Neural progenitor cell (in vitro differentiated cells): ENCODE measurements at regions not wholly inside any gene's neighbourhood (a gene's known extent, or its start where the extent isn't known, plus 50 kb on each side); places are given as distances from the start of the nearest gene placed in this dataset.

Experiments used
- DNase-seq: peaks from one replicate; pipeline ENCODE4 v3.0.0-alpha.2; 2016; ENCODE audit warnings: low spot score
- H2AFZ ChIP-seq: fragments of 200-600 bp; sonication (generic); replicated peaks from 2 replicates; pipeline ENCODE4 v1.6.1; 2016; ENCODE audit warnings: antibody characterized with exemption
- H3F3A ChIP-seq: fragments of 200-600 bp; sonication (generic); 2 replicates; pipeline ENCODE4 v1.6.1; 2016; ENCODE audit warnings: antibody characterized with exemption, low read depth
- H3K27ac ChIP-seq: fragments of 200-600 bp; sonication (generic); 2 replicates; pipeline ENCODE4 v1.5.1; 2016; ENCODE audit warnings: mild to moderate bottlenecking
- H3K27me3 ChIP-seq: fragments of 200-600 bp; sonication (generic); 2 replicates; pipeline ENCODE4 v1.6.1; 2016; ENCODE audit warnings: mild to moderate bottlenecking, moderate library complexity
- H3K36me3 ChIP-seq: fragments of 200-600 bp; sonication (generic); 2 replicates; pipeline ENCODE4 v1.5.1; 2016
- H3K4me1 ChIP-seq: fragments of 200-600 bp; sonication (generic); 2 replicates; pipeline ENCODE4 v1.6.1; 2016; ENCODE audit warnings: mixed run types
- H3K4me2 ChIP-seq: fragments of 200-600 bp; sonication (generic); 2 replicates; pipeline ENCODE4 v1.6.1; 2016
- H3K4me3 ChIP-seq: fragments of 200-600 bp; sonication (generic); 2 replicates; pipeline ENCODE4 v1.5.1; 2016
- H3K79me2 ChIP-seq: fragments of 200-600 bp; sonication (generic); 2 replicates; pipeline ENCODE4 v1.6.1; 2016; ENCODE audit warnings: low read depth
- H3K9ac ChIP-seq: fragments of 200-600 bp; sonication (generic); 2 replicates; pipeline ENCODE4 v1.6.1; 2016
- H3K9me3 ChIP-seq: fragments of 200-600 bp; sonication (generic); 2 replicates; pipeline ENCODE4 v1.5.1; 2016; ENCODE audit warnings: low read depth
- H4K20me1 ChIP-seq: fragments of 200-600 bp; sonication (generic); 2 replicates; pipeline ENCODE4 v1.6.1; 2016; ENCODE audit warnings: low read depth
- H3K27ac Mint-ChIP-seq: 3 replicates; pipeline ENCODE4 v1.8.0; 2021; ENCODE audit warnings: mixed read lengths
- H3K27me3 Mint-ChIP-seq: 2 replicates; pipeline ENCODE4 v1.8.0; 2022; ENCODE audit warnings: low read depth, mild to moderate bottlenecking, inconsistent platforms, moderate library complexity, mixed read lengths; ENCODE audit not compliant: insufficient read depth
- H3K36me3 Mint-ChIP-seq: 3 replicates; pipeline ENCODE4 v1.8.0; 2021; ENCODE audit warnings: mixed read lengths
- H3K4me1 Mint-ChIP-seq: 3 replicates; pipeline ENCODE4 v1.8.0; 2021; ENCODE audit warnings: mixed read lengths
- H3K4me3 Mint-ChIP-seq: 3 replicates; pipeline ENCODE4 v1.8.0; 2021; ENCODE audit warnings: mild to moderate bottlenecking, moderate library complexity, mixed read lengths
- H3K9me3 Mint-ChIP-seq: 3 replicates; pipeline ENCODE4 v1.8.0; 2020; ENCODE audit warnings: mixed read lengths
- EZH2 ChIP-seq: fragments of 200-600 bp; sonication (generic); IDR thresholded peaks from 2 replicates; pipeline ENCODE4 v1.6.1; 2017; ENCODE audit warnings: antibody characterized with exemption, mild to moderate bottlenecking, moderate library complexity
- EZH2phosphoT487 ChIP-seq: fragments of 200-600 bp; sonication (generic); IDR thresholded peaks from 2 replicates; pipeline ENCODE4 v1.6.1; 2017; ENCODE audit warnings: antibody characterized with exemption
- TF ChIP-seq, protein P1 (sequence below): fragments of 200-600 bp; sonication (generic); IDR thresholded peaks from 2 replicates; pipeline ENCODE4 v1.5.1; 2017; ENCODE audit warnings: antibody characterized with exemption, mild to moderate bottlenecking

DNA sequence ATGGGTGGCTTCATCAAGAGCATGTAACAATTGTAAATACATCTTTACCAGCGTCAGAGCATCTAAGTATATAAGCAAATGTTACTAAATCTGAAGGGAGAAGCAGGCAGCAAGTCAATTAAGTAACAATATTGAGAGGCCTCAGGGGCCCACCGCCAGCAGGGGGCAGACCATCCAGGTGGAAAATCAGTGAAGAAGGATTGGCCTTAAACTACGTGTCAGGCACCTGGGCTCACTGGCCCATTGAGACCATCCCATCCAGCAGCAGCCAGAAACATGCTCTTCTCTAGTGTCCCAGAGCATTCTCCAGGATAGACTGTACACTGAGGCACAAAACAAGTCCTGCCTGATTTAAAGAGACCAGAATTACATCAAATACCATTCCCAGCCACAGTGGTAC is 96.2 kb upstream of the SNTG2 start:
- H3K4me3 ChIP-seq: no peak overlapping the region
- H3K4me2 ChIP-seq: no peak overlapping the region
- H3K9me3 ChIP-seq: no peaks in the 10 kb centered on the region
- Mint-ChIP-seq H3K36me3 (no peaks in the 10 kb centered on the region), H3K27me3 (peaks cover 2% of the 10 kb centered on the region), H3K4me1 (peaks cover 20% of the 10 kb centered on the region), H3K4me3 (no peak overlapping the region), H3K9me3 (peaks cover 3% of the 10 kb centered on the region), H3K27ac (no peak overlapping the region)
- no peak overlapping the region for H3K9ac ChIP-seq
- H3K36me3 ChIP-seq: no peaks in the 10 kb centered on the region
- H3K4me1 ChIP-seq: peaks cover 7% of the 10 kb centered on the region
- H3K27me3 ChIP-seq: no peaks in the 10 kb centered on the region
- H4K20me1 ChIP-seq: no peaks in the 10 kb centered on the region
- peak; percentile 43 for DNase-seq
- H2AFZ ChIP-seq: no peak overlapping the region
- no peak for TF ChIP-seq EZH2phosphoT487
- TF ChIP-seq, protein P1, sequence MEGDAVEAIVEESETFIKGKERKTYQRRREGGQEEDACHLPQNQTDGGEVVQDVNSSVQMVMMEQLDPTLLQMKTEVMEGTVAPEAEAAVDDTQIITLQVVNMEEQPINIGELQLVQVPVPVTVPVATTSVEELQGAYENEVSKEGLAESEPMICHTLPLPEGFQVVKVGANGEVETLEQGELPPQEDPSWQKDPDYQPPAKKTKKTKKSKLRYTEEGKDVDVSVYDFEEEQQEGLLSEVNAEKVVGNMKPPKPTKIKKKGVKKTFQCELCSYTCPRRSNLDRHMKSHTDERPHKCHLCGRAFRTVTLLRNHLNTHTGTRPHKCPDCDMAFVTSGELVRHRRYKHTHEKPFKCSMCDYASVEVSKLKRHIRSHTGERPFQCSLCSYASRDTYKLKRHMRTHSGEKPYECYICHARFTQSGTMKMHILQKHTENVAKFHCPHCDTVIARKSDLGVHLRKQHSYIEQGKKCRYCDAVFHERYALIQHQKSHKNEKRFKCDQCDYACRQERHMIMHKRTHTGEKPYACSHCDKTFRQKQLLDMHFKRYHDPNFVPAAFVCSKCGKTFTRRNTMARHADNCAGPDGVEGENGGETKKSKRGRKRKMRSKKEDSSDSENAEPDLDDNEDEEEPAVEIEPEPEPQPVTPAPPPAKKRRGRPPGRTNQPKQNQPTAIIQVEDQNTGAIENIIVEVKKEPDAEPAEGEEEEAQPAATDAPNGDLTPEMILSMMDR: peak; percentile 73
- no peaks in the 10 kb centered on the region for H3K79me2 ChIP-seq
- no peak overlapping the region for H3K27ac ChIP-seq
- no peaks in the 10 kb centered on the region for H3F3A ChIP-seq

DNA sequence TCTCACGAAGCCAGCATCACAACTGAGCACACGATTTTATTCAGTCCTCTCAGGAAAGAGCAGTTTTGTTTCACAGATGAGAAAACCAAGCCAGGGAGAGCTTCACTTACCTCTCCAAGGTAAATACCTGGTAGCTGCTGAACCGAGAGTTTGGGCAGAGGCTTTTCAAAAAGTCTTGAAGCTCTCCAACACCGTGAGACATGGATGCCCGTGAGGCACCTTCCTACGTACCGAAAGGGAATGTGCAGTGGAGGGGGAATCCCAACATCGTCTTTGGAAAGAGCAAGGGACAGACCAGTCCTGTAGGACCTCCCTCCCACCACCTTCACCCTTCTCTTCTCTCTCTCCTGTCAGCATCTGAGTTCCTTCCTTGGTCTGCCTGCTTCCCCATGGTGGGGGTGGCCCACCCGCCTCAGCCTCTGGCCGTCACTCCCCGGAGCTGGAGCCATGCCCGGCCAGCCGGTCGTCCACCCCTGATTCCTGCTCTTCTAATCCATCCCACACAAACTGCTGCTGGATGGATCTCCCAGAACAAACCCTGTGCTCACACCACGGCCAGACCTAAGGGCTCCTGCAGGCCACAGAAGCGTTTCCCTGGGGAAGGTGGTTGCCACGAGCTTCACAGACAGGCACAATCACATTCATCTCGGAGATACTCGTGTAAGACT is 97.3 kb upstream of the SNTG2 start:
- no peaks in the 10 kb centered on the region for H3K4me1 ChIP-seq
- no peak overlapping the region for H3K4me3 ChIP-seq
- H3K27me3 ChIP-seq: no peaks in the 10 kb centered on the region
- no peaks in the 10 kb centered on the region for H3F3A ChIP-seq
- Mint-ChIP-seq H3K9me3 (peaks cover 3% of the 10 kb centered on the region), H3K4me1 (peaks cover 11% of the 10 kb centered on the region), H3K27ac (no peak overlapping the region), H3K27me3 (peaks cover 2% of the 10 kb centered on the region), H3K36me3 (no peaks in the 10 kb centered on the region), H3K4me3 (no peak overlapping the region)
- H4K20me1 ChIP-seq: no peaks in the 10 kb centered on the region
- no peaks in the 10 kb centered on the region for H3K9me3 ChIP-seq
- H3K4me2 ChIP-seq: no peak overlapping the region
- no peaks in the 10 kb centered on the region for H3K36me3 ChIP-seq
- TF ChIP-seq, protein P1: no peak
- TF ChIP-seq EZH2 (no peak), EZH2phosphoT487 (no peak)
- no peaks in the 10 kb centered on the region for H3K79me2 ChIP-seq
- H2AFZ ChIP-seq: no peak overlapping the region
- DNase-seq: no peak
- no peak overlapping the region for H3K9ac ChIP-seq
- H3K27ac ChIP-seq: no peak overlapping the region

DNA sequence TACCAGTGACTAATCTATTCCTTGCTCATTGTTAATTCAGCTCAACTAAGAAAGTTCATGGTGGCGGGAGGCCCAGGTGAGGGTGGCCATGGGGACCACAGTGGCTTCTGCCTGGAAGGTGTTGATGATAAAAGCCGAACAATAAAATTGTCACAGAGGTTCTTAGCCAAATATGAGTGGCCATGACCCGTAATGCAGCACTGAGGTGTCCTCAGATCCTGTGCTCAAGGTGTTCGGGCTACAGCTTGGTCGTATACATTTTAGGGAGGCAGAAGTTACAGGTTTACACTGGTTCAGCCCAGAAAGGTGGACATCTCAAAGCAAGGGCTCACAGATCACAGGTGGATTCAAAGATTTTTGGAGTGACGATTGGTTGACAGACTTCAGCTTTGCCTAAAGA is 98.5 kb upstream of the SNTG2 start:
- no peaks in the 10 kb centered on the region for H4K20me1 ChIP-seq
- H3K9ac ChIP-seq: no peak overlapping the region
- H3K36me3 ChIP-seq: no peaks in the 10 kb centered on the region
- H3F3A ChIP-seq: no peaks in the 10 kb centered on the region
- H3K4me2 ChIP-seq: no peak overlapping the region
- DNase-seq: no peak
- H3K4me1 ChIP-seq: no peaks in the 10 kb centered on the region
- Mint-ChIP-seq H3K27me3 (peaks cover 2% of the 10 kb centered on the region), H3K36me3 (no peaks in the 10 kb centered on the region), H3K27ac (no peak overlapping the region), H3K4me1 (peaks cover 10% of the 10 kb centered on the region), H3K9me3 (peaks cover 3% of the 10 kb centered on the region), H3K4me3 (no peak overlapping the region)
- no peaks in the 10 kb centered on the region for H3K79me2 ChIP-seq
- no peak for TF ChIP-seq EZH2phosphoT487
- TF ChIP-seq, protein P1: no peak
- no peak for TF ChIP-seq EZH2
- no peaks in the 10 kb centered on the region for H3K27me3 ChIP-seq
- no peak overlapping the region for H2AFZ ChIP-seq
- H3K4me3 ChIP-seq: no peak overlapping the region
- no peak overlapping the region for H3K27ac ChIP-seq
- H3K9me3 ChIP-seq: no peaks in the 10 kb centered on the region
